Right lobe of liver (tissue), 4 donors: ENCODE measurements at regions not wholly inside any gene's neighbourhood (a gene's known extent, or its start where the extent isn't known, plus 50 kb on each side); places are given as distances from the start of the nearest gene placed in this dataset.

Source experiments
- POLR2A ChIP-seq: fragments of 450-650 bp; IDR thresholded peaks from one replicate; pipeline ENCODE4 v1.6.1; 2017; ENCODE audit warnings: antibody characterized with exemption, mild to moderate bottlenecking
- TF ChIP-seq, protein P1 (sequence below), 4 donors: fragments of 200-600 bp in 3 of 4; fragments of 450-650 bp in 1 of 4; IDR thresholded peaks; one replicate each; pipeline versions ENCODE4 v1.5.1 to v1.8.0; 2016 to 2022; ENCODE audit warnings: antibody characterized with exemption in 4 of 4, mild to moderate bottlenecking in 2 of 4
- donor health status: DM: no; HTN: no; CAD: no.
- donor health status: DM: no; HTN: no; CAD: no.
- donor health status: DM: no; HTN: yes; CAD: no.

DNA sequence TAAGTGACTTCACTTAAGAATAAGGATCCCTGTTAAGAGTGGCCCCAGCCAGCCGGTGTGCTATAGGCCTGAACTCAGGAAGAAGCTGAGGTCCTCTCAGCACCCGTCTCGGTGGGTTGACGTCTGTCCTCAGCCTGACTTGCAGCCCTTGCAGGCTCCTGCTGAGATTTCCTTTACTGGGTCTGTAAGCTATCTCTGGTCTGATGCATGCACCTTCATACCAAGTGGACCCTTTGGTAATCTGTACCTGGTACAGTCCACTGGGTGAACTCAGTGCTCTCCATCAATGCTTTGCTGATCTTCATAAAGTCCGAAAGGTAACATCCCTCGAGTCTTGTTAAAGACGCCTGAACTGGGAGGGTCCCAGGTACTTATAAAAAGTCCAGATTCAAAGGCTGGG lies 212.0 kb upstream of the PPP2R3A start:
- TF ChIP-seq, protein P1, sequence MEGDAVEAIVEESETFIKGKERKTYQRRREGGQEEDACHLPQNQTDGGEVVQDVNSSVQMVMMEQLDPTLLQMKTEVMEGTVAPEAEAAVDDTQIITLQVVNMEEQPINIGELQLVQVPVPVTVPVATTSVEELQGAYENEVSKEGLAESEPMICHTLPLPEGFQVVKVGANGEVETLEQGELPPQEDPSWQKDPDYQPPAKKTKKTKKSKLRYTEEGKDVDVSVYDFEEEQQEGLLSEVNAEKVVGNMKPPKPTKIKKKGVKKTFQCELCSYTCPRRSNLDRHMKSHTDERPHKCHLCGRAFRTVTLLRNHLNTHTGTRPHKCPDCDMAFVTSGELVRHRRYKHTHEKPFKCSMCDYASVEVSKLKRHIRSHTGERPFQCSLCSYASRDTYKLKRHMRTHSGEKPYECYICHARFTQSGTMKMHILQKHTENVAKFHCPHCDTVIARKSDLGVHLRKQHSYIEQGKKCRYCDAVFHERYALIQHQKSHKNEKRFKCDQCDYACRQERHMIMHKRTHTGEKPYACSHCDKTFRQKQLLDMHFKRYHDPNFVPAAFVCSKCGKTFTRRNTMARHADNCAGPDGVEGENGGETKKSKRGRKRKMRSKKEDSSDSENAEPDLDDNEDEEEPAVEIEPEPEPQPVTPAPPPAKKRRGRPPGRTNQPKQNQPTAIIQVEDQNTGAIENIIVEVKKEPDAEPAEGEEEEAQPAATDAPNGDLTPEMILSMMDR (IDR thresholded peaks at IDR 0.05): no peak
- no peak for TF ChIP-seq POLR2A
